ENCODE measurements at regions not wholly inside any gene's neighbourhood (a gene's known extent, or its start where the extent isn't known, plus 50 kb on each side); places are given as distances from the start of the nearest gene placed in this dataset.

DNA sequence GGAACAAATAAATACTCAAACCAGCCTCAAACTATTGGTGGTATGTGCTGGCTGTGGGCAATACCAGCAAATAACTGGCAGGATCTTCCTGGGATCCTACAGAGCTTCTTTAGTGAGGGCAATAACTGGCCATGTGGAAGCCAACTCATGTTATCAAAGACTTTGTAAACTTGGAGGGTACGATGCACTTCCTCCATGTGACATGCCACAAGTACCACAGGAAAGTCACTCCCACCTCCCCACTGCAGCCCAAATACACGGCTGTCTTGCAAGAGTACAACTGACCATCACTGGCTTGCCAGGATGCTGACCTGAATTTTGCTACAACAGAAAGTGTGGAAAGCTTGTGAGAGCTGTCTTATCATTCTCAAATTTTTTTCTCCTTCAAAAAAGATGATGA is 93.3 kb upstream of the MAML3 start:
- TF ChIP-seq, protein P1, sequence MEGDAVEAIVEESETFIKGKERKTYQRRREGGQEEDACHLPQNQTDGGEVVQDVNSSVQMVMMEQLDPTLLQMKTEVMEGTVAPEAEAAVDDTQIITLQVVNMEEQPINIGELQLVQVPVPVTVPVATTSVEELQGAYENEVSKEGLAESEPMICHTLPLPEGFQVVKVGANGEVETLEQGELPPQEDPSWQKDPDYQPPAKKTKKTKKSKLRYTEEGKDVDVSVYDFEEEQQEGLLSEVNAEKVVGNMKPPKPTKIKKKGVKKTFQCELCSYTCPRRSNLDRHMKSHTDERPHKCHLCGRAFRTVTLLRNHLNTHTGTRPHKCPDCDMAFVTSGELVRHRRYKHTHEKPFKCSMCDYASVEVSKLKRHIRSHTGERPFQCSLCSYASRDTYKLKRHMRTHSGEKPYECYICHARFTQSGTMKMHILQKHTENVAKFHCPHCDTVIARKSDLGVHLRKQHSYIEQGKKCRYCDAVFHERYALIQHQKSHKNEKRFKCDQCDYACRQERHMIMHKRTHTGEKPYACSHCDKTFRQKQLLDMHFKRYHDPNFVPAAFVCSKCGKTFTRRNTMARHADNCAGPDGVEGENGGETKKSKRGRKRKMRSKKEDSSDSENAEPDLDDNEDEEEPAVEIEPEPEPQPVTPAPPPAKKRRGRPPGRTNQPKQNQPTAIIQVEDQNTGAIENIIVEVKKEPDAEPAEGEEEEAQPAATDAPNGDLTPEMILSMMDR (IDR thresholded peaks at IDR 0.05), result no peak
- TF ChIP-seq POLR2A (IDR thresholded peaks at IDR 0.05), result no peak
